MM.1S (cell line): ENCODE measurements at regions not wholly inside any gene's neighbourhood (a gene's known extent, or its start where the extent isn't known, plus 50 kb on each side); places are given as distances from the start of the nearest gene placed in this dataset.
"Not testable (repeated sequence)": the region's sequence is repeated elsewhere in the genome, so short reads cannot be mapped to it uniquely, and the experiment has no call there.

Experiments
- EZH2 ChIP-seq: fragments of 300-600 bp; sonication (generic); optimal IDR thresholded peaks from 2 replicates; pipeline ENCODE3; 2017; ENCODE audit warnings: low read depth, mild to moderate bottlenecking, antibody characterized with exemption, low read length, mixed read lengths
- EZH2phosphoT487 ChIP-seq: fragments of 300-600 bp; sonication (generic); IDR thresholded peaks from 2 replicates; pipeline ENCODE4 v1.6.1; 2018; ENCODE audit warnings: antibody characterized with exemption, low read length
- TF ChIP-seq, protein P1 (sequence below): fragments of 300-600 bp; sonication (generic); IDR thresholded peaks from 2 replicates; pipeline ENCODE4 v1.5.1; 2016; ENCODE audit warnings: antibody characterized with exemption, low read length, mixed read lengths

DNA sequence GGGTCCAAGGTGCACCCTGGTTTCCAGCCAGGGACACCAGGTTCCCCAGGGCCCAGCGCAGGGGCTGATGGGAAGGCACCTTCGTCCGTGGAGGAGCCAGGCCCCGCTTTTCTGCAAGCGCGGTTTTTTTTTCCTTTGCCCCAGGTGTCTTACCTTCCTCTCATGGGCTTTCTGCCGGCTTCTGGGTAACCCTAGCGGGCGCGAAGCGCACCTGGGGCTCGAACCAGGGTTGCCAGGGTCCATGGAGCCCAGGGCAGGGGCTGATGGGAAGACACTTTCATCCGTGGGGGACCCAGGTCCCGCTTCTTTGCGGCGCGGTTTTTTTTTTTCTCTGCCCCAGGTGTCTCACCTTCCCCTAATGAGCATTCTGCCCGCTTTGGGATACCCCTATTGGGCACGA lies 529.3 kb downstream of the FOXD4L4 start:
- TF ChIP-seq, protein P1, sequence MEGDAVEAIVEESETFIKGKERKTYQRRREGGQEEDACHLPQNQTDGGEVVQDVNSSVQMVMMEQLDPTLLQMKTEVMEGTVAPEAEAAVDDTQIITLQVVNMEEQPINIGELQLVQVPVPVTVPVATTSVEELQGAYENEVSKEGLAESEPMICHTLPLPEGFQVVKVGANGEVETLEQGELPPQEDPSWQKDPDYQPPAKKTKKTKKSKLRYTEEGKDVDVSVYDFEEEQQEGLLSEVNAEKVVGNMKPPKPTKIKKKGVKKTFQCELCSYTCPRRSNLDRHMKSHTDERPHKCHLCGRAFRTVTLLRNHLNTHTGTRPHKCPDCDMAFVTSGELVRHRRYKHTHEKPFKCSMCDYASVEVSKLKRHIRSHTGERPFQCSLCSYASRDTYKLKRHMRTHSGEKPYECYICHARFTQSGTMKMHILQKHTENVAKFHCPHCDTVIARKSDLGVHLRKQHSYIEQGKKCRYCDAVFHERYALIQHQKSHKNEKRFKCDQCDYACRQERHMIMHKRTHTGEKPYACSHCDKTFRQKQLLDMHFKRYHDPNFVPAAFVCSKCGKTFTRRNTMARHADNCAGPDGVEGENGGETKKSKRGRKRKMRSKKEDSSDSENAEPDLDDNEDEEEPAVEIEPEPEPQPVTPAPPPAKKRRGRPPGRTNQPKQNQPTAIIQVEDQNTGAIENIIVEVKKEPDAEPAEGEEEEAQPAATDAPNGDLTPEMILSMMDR = not testable (repeated sequence)
- not testable (repeated sequence) for TF ChIP-seq EZH2, EZH2phosphoT487
